Lower leg skin (tissue), 4 donors: ENCODE measurements at regions not wholly inside any gene's neighbourhood (a gene's known extent, or its start where the extent isn't known, plus 50 kb on each side); places are given as distances from the start of the nearest gene placed in this dataset.

ENCODE experiments used
- DNase-seq, 2 donors: peaks; one replicate each; pipeline ENCODE4 v3.0.0-alpha.2; 2019; ENCODE audit warnings: low spot score in 2 of 2
- H3K4me3 ChIP-seq: fragments of 200-600 bp; sonication (generic); 2 replicates; pipeline ENCODE4 v1.5.1; 2017; ENCODE audit warnings: mild to moderate bottlenecking, low read depth; ENCODE audit not compliant: poor library complexity, severe bottlenecking
- POLR2A ChIP-seq, 2 donors: fragments of 450-650 bp; IDR thresholded peaks; one replicate each; pipeline ENCODE4 v1.6.1; 2016 to 2017; ENCODE audit warnings: antibody characterized with exemption in 2 of 2, mild to moderate bottlenecking in 1 of 2, moderate library complexity in 1 of 2
- WGBS, 2 donors: methylation state at CpG; one replicate each; pipeline ENCODE4 v1.1.5; 2018; 5-methylcytosine and 5-hydroxymethylcytosine counted together
- intact Hi-C: fragments of 100-400 bp; cut with DNase I; formaldehyde crosslinking; loops from one replicate; pipeline ENCODE4 v1.15.0; 2023; ENCODE audit warnings: low total_unique reads
- TF ChIP-seq, protein P1 (sequence below), 3 donors: fragments of 450-650 bp; IDR thresholded peaks; one replicate each; pipeline ENCODE4 v1.5.1; 2016; ENCODE audit warnings: antibody characterized with exemption in 3 of 3, mild to moderate bottlenecking in 3 of 3, moderate library complexity in 2 of 3

DNA sequence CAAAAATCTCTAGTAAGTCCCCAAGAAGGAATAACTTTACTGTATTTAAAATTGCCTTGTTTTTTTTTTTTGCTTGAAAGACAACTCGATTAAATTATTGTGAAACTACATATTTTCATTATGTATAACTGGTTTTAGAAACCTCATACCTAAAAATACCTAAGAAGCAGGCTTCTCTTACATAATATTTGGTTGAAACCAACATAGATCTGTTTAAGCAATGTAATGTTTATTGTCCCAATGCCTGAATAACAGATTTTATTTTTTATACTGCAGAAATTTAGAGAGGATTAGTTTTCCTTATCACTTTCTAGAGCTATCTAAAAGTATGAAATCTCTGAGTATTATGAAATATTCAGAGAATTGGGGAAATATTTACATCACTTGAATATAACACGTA lies 78.5 kb upstream of the CHRM3 start:
- 47 to 72% methylated on average over 2 of the region's 2 CpGs for WGBS, 2 donors
- intact Hi-C loops, result no loop called here
- H3K4me3 ChIP-seq, result no peak overlapping the region
- no peak for TF ChIP-seq POLR2A (IDR thresholded peaks at IDR 0.05)
- TF ChIP-seq, protein P1, sequence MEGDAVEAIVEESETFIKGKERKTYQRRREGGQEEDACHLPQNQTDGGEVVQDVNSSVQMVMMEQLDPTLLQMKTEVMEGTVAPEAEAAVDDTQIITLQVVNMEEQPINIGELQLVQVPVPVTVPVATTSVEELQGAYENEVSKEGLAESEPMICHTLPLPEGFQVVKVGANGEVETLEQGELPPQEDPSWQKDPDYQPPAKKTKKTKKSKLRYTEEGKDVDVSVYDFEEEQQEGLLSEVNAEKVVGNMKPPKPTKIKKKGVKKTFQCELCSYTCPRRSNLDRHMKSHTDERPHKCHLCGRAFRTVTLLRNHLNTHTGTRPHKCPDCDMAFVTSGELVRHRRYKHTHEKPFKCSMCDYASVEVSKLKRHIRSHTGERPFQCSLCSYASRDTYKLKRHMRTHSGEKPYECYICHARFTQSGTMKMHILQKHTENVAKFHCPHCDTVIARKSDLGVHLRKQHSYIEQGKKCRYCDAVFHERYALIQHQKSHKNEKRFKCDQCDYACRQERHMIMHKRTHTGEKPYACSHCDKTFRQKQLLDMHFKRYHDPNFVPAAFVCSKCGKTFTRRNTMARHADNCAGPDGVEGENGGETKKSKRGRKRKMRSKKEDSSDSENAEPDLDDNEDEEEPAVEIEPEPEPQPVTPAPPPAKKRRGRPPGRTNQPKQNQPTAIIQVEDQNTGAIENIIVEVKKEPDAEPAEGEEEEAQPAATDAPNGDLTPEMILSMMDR (IDR thresholded peaks at IDR 0.05), result no peak
- DNase-seq, result no peak

DNA sequence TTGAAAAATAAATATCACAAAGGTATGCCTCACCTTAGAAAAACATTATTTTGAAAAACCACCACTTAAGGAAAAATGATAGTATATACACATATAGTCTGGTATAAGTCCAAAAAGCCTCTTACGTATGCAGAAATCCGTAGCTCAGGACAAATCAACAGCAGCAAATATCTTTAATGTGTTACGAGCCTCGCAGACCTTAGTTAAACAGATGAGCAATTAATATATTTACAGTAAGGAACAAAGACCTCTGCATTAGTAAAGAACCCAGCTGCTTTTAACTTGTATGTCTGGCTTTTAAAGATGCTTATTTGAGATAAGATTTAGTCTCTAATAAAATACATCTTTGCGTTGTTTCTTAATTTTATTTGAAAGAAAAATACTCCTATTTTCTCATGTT lies 79.9 kb upstream of the CHRM3 start:
- TF ChIP-seq, protein P1 (IDR thresholded peaks at IDR 0.05), result no peak
- TF ChIP-seq POLR2A (IDR thresholded peaks at IDR 0.05), result no peak
- intact Hi-C loops, result no loop called here
- no peak for DNase-seq
- H3K4me3 ChIP-seq, result no peak overlapping the region
- 75 to 76% methylated on average over 5 of the region's 5 CpGs for WGBS, 2 donors

DNA sequence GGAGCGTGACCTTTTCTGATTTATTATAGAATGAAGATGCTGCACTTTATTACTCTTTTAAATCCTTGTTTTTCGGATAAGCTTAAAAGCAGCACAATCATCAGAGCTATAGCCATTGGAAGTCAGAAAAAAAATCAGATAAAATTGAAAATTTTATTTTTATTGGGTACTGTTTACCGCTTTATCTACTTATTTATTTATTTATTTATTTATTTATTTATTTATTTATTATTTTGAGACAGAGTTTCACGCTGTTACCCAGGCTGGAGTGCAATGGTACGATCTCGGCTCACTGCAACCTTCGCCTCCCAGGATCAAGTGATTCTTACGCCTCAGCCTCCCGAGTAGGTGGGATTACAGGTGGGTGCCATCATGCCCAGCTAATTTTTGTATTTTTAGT lies 83.1 kb upstream of the CHRM3 start:
- no peak for DNase-seq
- 92 to 95% methylated on average over 9 of the region's 9 CpGs for WGBS, 2 donors
- intact Hi-C loops, result no loop called here
- no peak overlapping the region for H3K4me3 ChIP-seq
- TF ChIP-seq, protein P1 (IDR thresholded peaks at IDR 0.05), result no peak
- TF ChIP-seq POLR2A (IDR thresholded peaks at IDR 0.05), result no peak

DNA sequence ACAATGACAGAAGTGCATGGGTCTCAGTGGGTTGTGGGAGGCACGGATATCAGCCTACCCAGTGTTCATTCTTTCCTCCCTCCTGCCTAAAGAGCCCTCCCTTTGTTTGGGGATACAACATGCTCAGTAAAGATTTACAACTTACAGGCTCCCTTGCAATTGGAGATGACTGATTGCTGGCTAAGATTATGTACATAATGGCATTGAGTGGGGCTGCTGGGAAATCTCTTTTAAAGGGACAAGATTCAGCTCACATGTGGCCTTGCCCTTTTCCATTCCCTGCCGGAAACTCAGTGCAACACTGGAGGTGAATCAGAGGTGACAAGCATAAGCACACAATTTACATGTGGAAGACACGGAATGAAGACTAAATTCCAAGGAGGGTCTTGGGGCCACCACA lies 83.7 kb upstream of the CHRM3 start:
- intact Hi-C loops, result no loop called here
- DNase-seq, result no peak
- WGBS, 2 donors, result 64 to 75% methylated on average over 3 of the region's 3 CpGs
- no peak overlapping the region for H3K4me3 ChIP-seq
- no peak for TF ChIP-seq POLR2A (IDR thresholded peaks at IDR 0.05)
- TF ChIP-seq, protein P1 (IDR thresholded peaks at IDR 0.05), result no peak

DNA sequence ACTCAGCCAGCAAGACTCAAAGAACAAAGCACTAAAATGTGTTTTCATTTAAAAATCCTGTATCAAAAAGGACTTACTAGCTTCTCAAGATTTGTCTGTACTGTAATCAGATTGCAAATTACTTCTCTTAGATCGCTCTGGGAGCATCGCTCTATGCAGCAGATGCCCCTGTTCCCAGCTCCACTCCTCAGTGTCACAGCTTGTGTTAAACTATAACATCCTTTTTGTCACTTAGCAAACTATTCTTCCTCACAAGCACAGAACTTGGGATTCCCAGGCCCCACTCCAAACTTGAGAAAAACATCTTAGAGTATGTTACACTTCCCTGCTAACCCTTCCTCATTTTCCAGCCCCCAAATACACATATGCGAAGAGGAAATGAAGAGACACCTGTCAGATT lies 85.1 kb upstream of the CHRM3 start:
- no peak for TF ChIP-seq POLR2A (IDR thresholded peaks at IDR 0.05)
- TF ChIP-seq, protein P1 (IDR thresholded peaks at IDR 0.05), result no peak
- no peak overlapping the region for H3K4me3 ChIP-seq
- 78 to 80% methylated on average over 3 of the region's 3 CpGs for WGBS, 2 donors
- no peak for DNase-seq
- intact Hi-C loops, result no loop called here

DNA sequence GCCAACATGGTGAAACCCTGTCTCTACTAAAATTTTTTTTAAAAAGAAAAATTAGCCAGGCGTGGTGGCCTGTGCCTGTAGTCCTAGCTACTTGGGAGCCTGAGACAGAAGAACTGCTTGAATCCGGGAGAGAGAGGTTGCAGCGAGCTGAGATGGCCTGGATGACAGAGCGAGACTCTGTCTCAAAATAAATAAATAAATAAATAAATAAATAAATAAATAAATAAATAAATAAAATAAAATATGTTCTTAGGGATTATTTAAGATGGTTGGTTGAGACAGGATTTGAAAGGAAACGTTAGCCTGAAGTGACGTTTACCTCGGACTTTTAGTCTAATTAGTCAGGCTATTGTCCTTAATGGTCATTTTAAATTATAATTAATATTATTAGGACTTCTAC lies 88.5 kb upstream of the CHRM3 start:
- TF ChIP-seq, protein P1 (IDR thresholded peaks at IDR 0.05), result no peak
- no peak for TF ChIP-seq POLR2A (IDR thresholded peaks at IDR 0.05)
- WGBS, 2 donors, result 92 to 94% methylated on average over 7 of the region's 7 CpGs
- intact Hi-C loops, result no loop called here

More for the DNA sequence above, 88.5 kb upstream of the CHRM3 start:
- DNase-seq, result no peak
- H3K4me3 ChIP-seq, result no peak overlapping the region
